Loucy (cell line): ENCODE measurements at regions not wholly inside any gene's neighbourhood (a gene's known extent, or its start where the extent isn't known, plus 50 kb on each side); places are given as distances from the start of the nearest gene placed in this dataset.

Experiments
- H2AFZ ChIP-seq: fragments of 200-600 bp; sonication (generic); 2 replicates; pipeline ENCODE4 v1.6.0; 2016; ENCODE audit warnings: antibody characterized with exemption, mild to moderate bottlenecking, low read length, moderate library complexity
- H3F3A ChIP-seq: fragments of 200-600 bp; 2 replicates; pipeline ENCODE4 v1.6.0; 2016; ENCODE audit warnings: antibody characterized with exemption, low read depth, mild to moderate bottlenecking
- H3K27me3 ChIP-seq: fragments of 200-600 bp; sonication (generic); 2 replicates; pipeline ENCODE4 v1.6.1; 2014; ENCODE audit warnings: low read length, mild to moderate bottlenecking; ENCODE audit not compliant: insufficient read depth, poor library complexity, severe bottlenecking
- H3K36me3 ChIP-seq: fragments of 200-600 bp; sonication (generic); 2 replicates; pipeline ENCODE4 v1.6.1; 2016; ENCODE audit warnings: low read length; ENCODE audit not compliant: insufficient read depth
- H3K4me1 ChIP-seq: fragments of 200-600 bp; sonication (generic); 2 replicates; pipeline ENCODE4 v1.5.1; 2014; ENCODE audit warnings: low read length, mild to moderate bottlenecking; ENCODE audit not compliant: insufficient read depth, poor library complexity, severe bottlenecking
- H3K4me2 ChIP-seq: fragments of 200-600 bp; sonication (generic); 2 replicates; pipeline ENCODE4 v1.6.0; 2014; ENCODE audit warnings: antibody characterized with exemption, low read length, low read depth, mild to moderate bottlenecking; ENCODE audit not compliant: poor library complexity, severe bottlenecking
- H3K4me3 ChIP-seq: fragments of 200-600 bp; sonication (generic); 2 replicates; pipeline ENCODE4 v1.5.1; 2014; ENCODE audit warnings: low read length, mild to moderate bottlenecking, mixed read lengths; ENCODE audit not compliant: poor library complexity, severe bottlenecking
- H3K79me2 ChIP-seq: fragments of 200-600 bp; sonication (generic); 2 replicates; pipeline ENCODE4 v1.6.1; 2014; ENCODE audit warnings: low read length; ENCODE audit not compliant: insufficient read depth
- H3K9ac ChIP-seq: fragments of 200-600 bp; sonication (generic); 2 replicates; pipeline ENCODE4 v1.6.0; 2014; ENCODE audit warnings: mild to moderate bottlenecking, low read depth, low read length, moderate library complexity; ENCODE audit not compliant: poor library complexity, severe bottlenecking
- H3K9me2 ChIP-seq: fragments of 200-600 bp; sonication (generic); replicated peaks from 2 replicates; pipeline ENCODE4 v1.6.1; 2016; ENCODE audit warnings: low read depth, low read length, mixed read lengths
- H3K9me3 ChIP-seq: fragments of 200-600 bp; sonication (generic); 2 replicates; pipeline ENCODE4 v1.6.1; 2014; ENCODE audit warnings: mild to moderate bottlenecking, antibody characterized with exemption, low read length, low read depth; ENCODE audit not compliant: insufficient read depth
- H4K20me1 ChIP-seq: fragments of 200-600 bp; sonication (generic); 2 replicates; pipeline ENCODE4 v1.6.0; 2014; ENCODE audit warnings: antibody characterized with exemption, low read length, mild to moderate bottlenecking; ENCODE audit not compliant: insufficient read depth, poor library complexity, severe bottlenecking
- CTCF ChIP-seq: fragments of 200-600 bp; sonication (generic); conservative IDR thresholded peaks from 2 replicates; pipeline ENCODE4 v1.5.1; 2014; ENCODE audit warnings: mild to moderate bottlenecking, antibody characterized with exemption, low read length
- EZH2phosphoT487 ChIP-seq: fragments of 200-600 bp; IDR thresholded peaks from 2 replicates; pipeline ENCODE4 v1.6.1; 2018; ENCODE audit warnings: antibody characterized with exemption, mild to moderate bottlenecking, moderate library complexity, borderline replicate concordance

- H2AFZ ChIP-seq, result no peak overlapping the region
- no peaks in the 10 kb centered on the region for H3K36me3 ChIP-seq
- no peak overlapping the region for H3K4me2 ChIP-seq
- H3K9me3 ChIP-seq, result no peaks in the 10 kb centered on the region
- no peak overlapping the region for H3K9ac ChIP-seq
- H3K9me2 ChIP-seq, result no peaks in the 10 kb centered on the region
- H3K79me2 ChIP-seq, result no peaks in the 10 kb centered on the region
- no peaks in the 10 kb centered on the region for H3F3A ChIP-seq
- TF ChIP-seq EZH2phosphoT487 (no peak), CTCF (no peak)
- H3K4me3 ChIP-seq, result no peak overlapping the region
- H4K20me1 ChIP-seq, result no peaks in the 10 kb centered on the region
- H3K4me1 ChIP-seq, result no peaks in the 10 kb centered on the region
- no peaks in the 10 kb centered on the region for H3K27me3 ChIP-seq
These were observed 255.9 kb downstream of the GALR1 start for GRCh38 chr18:77505499-77505898.

GRCh38 chr18:77512152-77512551 lies 262.5 kb downstream of the GALR1 start:
- peak overlapping the region; percentile 0 for H3K4me2 ChIP-seq
- no peak for TF ChIP-seq EZH2phosphoT487
- no peak for TF ChIP-seq CTCF
- no peak overlapping the region for H3K9ac ChIP-seq
- no peaks in the 10 kb centered on the region for H3K9me3 ChIP-seq
- no peaks in the 10 kb centered on the region for H4K20me1 ChIP-seq
- no peak overlapping the region for H3K4me3 ChIP-seq
- H3K36me3 ChIP-seq, result no peaks in the 10 kb centered on the region
- H3K79me2 ChIP-seq, result no peaks in the 10 kb centered on the region
- no peaks in the 10 kb centered on the region for H3K9me2 ChIP-seq
- H3K4me1 ChIP-seq, result no peaks in the 10 kb centered on the region
- H2AFZ ChIP-seq, result no peak overlapping the region
- H3F3A ChIP-seq, result no peaks in the 10 kb centered on the region
- no peaks in the 10 kb centered on the region for H3K27me3 ChIP-seq

- Histone ChIP-seq H2AFZ (no peak overlapping the region), H4K20me1 (no peaks in the 10 kb centered on the region), H3F3A (no peaks in the 10 kb centered on the region), H3K27me3 (no peaks in the 10 kb centered on the region), H3K9me2 (no peaks in the 10 kb centered on the region), H3K79me2 (no peaks in the 10 kb centered on the region), H3K9me3 (no peaks in the 10 kb centered on the region), H3K4me3 (no peak overlapping the region), H3K4me1 (no peaks in the 10 kb centered on the region), H3K4me2 (no peak overlapping the region), H3K36me3 (no peaks in the 10 kb centered on the region), H3K9ac (no peak overlapping the region)
- TF ChIP-seq EZH2phosphoT487 (no peak), CTCF (no peak)
These were observed 268.3 kb downstream of the GALR1 start for GRCh38 chr18:77517901-77518300.
